H9 (cell line): ENCODE measurements at regions not wholly inside any gene's neighbourhood (a gene's known extent, or its start where the extent isn't known, plus 50 kb on each side); places are given as distances from the start of the nearest gene placed in this dataset.

Source experiments
- DNase-seq: peaks from one replicate; pipeline ENCODE4 v3.0.0-alpha.2; 2017
- H2AFZ ChIP-seq: one replicate; pipeline ENCODE4 v1.6.1; 2013; ENCODE audit warnings: mild to moderate bottlenecking, low read length, control low read depth, moderate library complexity
- H2AK5ac ChIP-seq: 2 replicates; pipeline ENCODE4 v1.6.1; 2013; ENCODE audit warnings: low read length, control low read depth, mixed read lengths; ENCODE audit not compliant: insufficient read length
- H2BK120ac ChIP-seq: one replicate; pipeline ENCODE4 v1.6.1; 2013; ENCODE audit warnings: low read depth, mild to moderate bottlenecking, low read length, control low read depth, inconsistent platforms; ENCODE audit not compliant: poor library complexity, severe bottlenecking
- H2BK12ac ChIP-seq: 2 replicates; pipeline ENCODE4 v1.6.1; 2013; ENCODE audit warnings: low read length, control low read depth, mixed read lengths, low read depth; ENCODE audit not compliant: insufficient read length
- H2BK15ac ChIP-seq: 2 replicates; pipeline ENCODE4 v1.6.1; 2013; ENCODE audit warnings: low read depth, low read length, control low read depth
- H2BK20ac ChIP-seq: one replicate; pipeline ENCODE4 v1.6.1; 2013; ENCODE audit warnings: low read depth, mild to moderate bottlenecking, low read length, control low read depth, inconsistent platforms; ENCODE audit not compliant: poor library complexity, severe bottlenecking
- H2BK5ac ChIP-seq: 2 replicates; pipeline ENCODE4 v1.6.1; 2013; ENCODE audit warnings: low read length, control low read depth, mixed read lengths; ENCODE audit not compliant: insufficient read length
- H3K14ac ChIP-seq: 2 replicates; pipeline ENCODE4 v1.6.1; 2013; ENCODE audit warnings: low read length, control low read depth; ENCODE audit not compliant: insufficient read depth
- H3K18ac ChIP-seq: 2 replicates; pipeline ENCODE4 v1.6.1; 2013; ENCODE audit warnings: low read depth, mild to moderate bottlenecking, mixed read lengths, low read length, control low read depth; ENCODE audit not compliant: insufficient read length
- H3K23ac ChIP-seq: 2 replicates; pipeline ENCODE4 v1.6.1; 2013; ENCODE audit warnings: low read length, control low read depth, mixed read lengths, low read depth; ENCODE audit not compliant: insufficient read length
- H3K23me2 ChIP-seq: 2 replicates; pipeline ENCODE4 v1.6.1; 2013; ENCODE audit warnings: low read depth, mild to moderate bottlenecking, mixed read lengths, low read length, control low read depth; ENCODE audit not compliant: insufficient read length, poor library complexity, severe bottlenecking
- H3K27ac ChIP-seq: 2 replicates; pipeline ENCODE4 v1.5.1; 2013; ENCODE audit warnings: low read length, control low read depth, mixed read lengths, low read depth; ENCODE audit not compliant: insufficient read length
- H3K27me3 ChIP-seq: 2 replicates; pipeline ENCODE4 v1.6.1; 2013; ENCODE audit warnings: low read length, control low read depth, inconsistent platforms; ENCODE audit not compliant: insufficient read depth
- H3K4ac ChIP-seq: 2 replicates; pipeline ENCODE4 v1.6.1; 2013; ENCODE audit warnings: low read depth, mild to moderate bottlenecking, control low read depth, inconsistent platforms, low read length, moderate library complexity
- H3K4me1 ChIP-seq: 2 replicates; pipeline ENCODE4 v1.6.1; 2013; ENCODE audit warnings: low read length, control low read depth, inconsistent platforms; ENCODE audit not compliant: insufficient read depth
- H3K4me2 ChIP-seq: 2 replicates; pipeline ENCODE4 v1.6.1; 2013; ENCODE audit warnings: low read length, control low read depth, mixed read lengths; ENCODE audit not compliant: insufficient read length, insufficient read depth
- H3K56ac ChIP-seq: 2 replicates; pipeline ENCODE4 v1.6.1; 2013; ENCODE audit warnings: low read depth, mild to moderate bottlenecking, mixed read lengths, low read length, control low read depth; ENCODE audit not compliant: insufficient read length
- H3K79me1 ChIP-seq: 2 replicates; pipeline ENCODE4 v1.6.1; 2013; ENCODE audit warnings: low read depth, mild to moderate bottlenecking, moderate library complexity, low read length, control low read depth, inconsistent platforms; ENCODE audit not compliant: insufficient read depth, poor library complexity, severe bottlenecking
- H3K79me2 ChIP-seq: 2 replicates; pipeline ENCODE4 v1.6.1; 2013; ENCODE audit warnings: low read length, control low read depth, inconsistent platforms; ENCODE audit not compliant: insufficient read depth
- H3K9ac ChIP-seq: 2 replicates; pipeline ENCODE4 v1.6.1; 2013; ENCODE audit warnings: low read length, control low read depth, mixed read lengths; ENCODE audit not compliant: insufficient read length; ENCODE audit errors: extremely low read depth
- H3K9me3 ChIP-seq: one replicate; pipeline ENCODE4 v1.6.1; 2013; ENCODE audit warnings: low read depth, low read length, inconsistent platforms; ENCODE audit not compliant: control insufficient read depth
- H3T11ph ChIP-seq: one replicate; pipeline ENCODE4 v1.6.1; 2013; ENCODE audit warnings: mild to moderate bottlenecking, low read length, control low read depth, inconsistent platforms
- H4K20me1 ChIP-seq: one replicate; pipeline ENCODE4 v1.6.1; 2013; ENCODE audit not compliant: control insufficient read depth, insufficient read length, insufficient read depth
- H4K5ac ChIP-seq: 2 replicates; pipeline ENCODE4 v1.6.1; 2013; ENCODE audit warnings: low read depth, mild to moderate bottlenecking, mixed read lengths, low read length, control low read depth; ENCODE audit not compliant: insufficient read length
- H4K8ac ChIP-seq: replicated peaks from 2 replicates; pipeline ENCODE4 v1.6.1; 2013; ENCODE audit warnings: low read length, control low read depth, mixed read lengths, low read depth; ENCODE audit not compliant: insufficient read length
- H4K91ac ChIP-seq: 2 replicates; pipeline ENCODE4 v1.6.1; 2013; ENCODE audit warnings: low read depth, mild to moderate bottlenecking, moderate library complexity, mixed read lengths, low read length, control low read depth; ENCODE audit not compliant: insufficient read length
- H3K27ac Mint-ChIP-seq, 3 experiments: 2 replicates in 2 of 3; 3 replicates in 1 of 3; pipeline ENCODE4 v1.8.0; 2020 to 2021; ENCODE audit warnings: mixed read lengths in 3 of 3, mild to moderate bottlenecking in 1 of 3, moderate library complexity in 1 of 3
- H3K27me3 Mint-ChIP-seq: 2 replicates; pipeline ENCODE4 v1.8.0; 2021; ENCODE audit warnings: low read depth, mild to moderate bottlenecking, moderate library complexity, mixed read lengths
- H3K36me3 Mint-ChIP-seq, 3 experiments: 2 replicates in 2 of 3; 3 replicates in 1 of 3; pipeline ENCODE4 v1.8.0; 2020 to 2021; ENCODE audit warnings: low read depth in 3 of 3, mixed read lengths in 3 of 3; ENCODE audit not compliant: insufficient read depth in 1 of 3
- H3K4me1 Mint-ChIP-seq, 2 experiments: 2 replicates each; pipeline ENCODE4 v1.8.0; 2020; ENCODE audit warnings: mixed read lengths in 2 of 2
- H3K4me3 Mint-ChIP-seq, 2 experiments: 2 replicates in 1 of 2; 3 replicates in 1 of 2; pipeline ENCODE4 v1.8.0; 2020 to 2021; ENCODE audit warnings: mild to moderate bottlenecking in 2 of 2, mixed read lengths in 2 of 2, moderate library complexity in 1 of 2
- H3K9me3 Mint-ChIP-seq, 2 experiments: 2 replicates in 1 of 2; 3 replicates in 1 of 2; pipeline ENCODE4 v1.8.0; 2020; ENCODE audit warnings: mild to moderate bottlenecking in 2 of 2, mixed read lengths in 2 of 2, moderate library complexity in 1 of 2
- CTCF ChIP-seq: fragments of 200-600 bp; sonication (generic); conservative IDR thresholded peaks from 3 replicates; pipeline ENCODE4 v1.8.0; 2021; ENCODE audit warnings: antibody characterized with exemption, mild to moderate bottlenecking
- WGBS: extraction: QIAGEN DNeasy Blood & Tissue Kit; methylation state at CpG from one replicate; pipeline ENCODE4 v1.1.7; 2013; ENCODE audit warnings: missing lambda C conversion rate, low lambda C conversion rate, mixed read lengths; ENCODE audit not compliant: insufficient read length; ENCODE audit errors: extremely low coverage; 5-methylcytosine and 5-hydroxymethylcytosine counted together

GRCh38 chr2:79393107-79393685 lies 119.7 kb upstream of the CTNNA2 start:
- H4K20me1 ChIP-seq, result no peaks in the 10 kb centered on the region
- H3K14ac ChIP-seq, result no peak overlapping the region
- H3K23ac ChIP-seq, result no peak overlapping the region
- H2BK120ac ChIP-seq, result no peak overlapping the region
- H3K4ac ChIP-seq, result no peak overlapping the region
- H2AFZ ChIP-seq, result no peak overlapping the region
- H4K8ac ChIP-seq, result no peak overlapping the region
- Mint-ChIP-seq H3K27ac (peak overlapping the region in 2 of 3 experiments; percentile 86 to 95; a peak in 3 of 7 replicates), H3K36me3 (no peaks in the 10 kb centered on the region), H3K4me3 (no peak overlapping the region), H3K27me3 (no peaks in the 10 kb centered on the region), H3K9me3 (no peaks in the 10 kb centered on the region), H3K4me1 (peaks cover 19 to 23% of the 10 kb centered on the region in 2 experiments)
- no peaks in the 10 kb centered on the region for H3K79me1 ChIP-seq
- no peaks in the 10 kb centered on the region for H3K79me2 ChIP-seq
- H3K23me2 ChIP-seq, result no peaks in the 10 kb centered on the region
- H3K18ac ChIP-seq, result no peak overlapping the region
- no peak for DNase-seq
- H3K27ac ChIP-seq, result no peak overlapping the region
- no peak overlapping the region for H2BK5ac ChIP-seq
- no peak overlapping the region for H3K9ac ChIP-seq
- H3K9me3 ChIP-seq, result no peaks in the 10 kb centered on the region
- H4K5ac ChIP-seq, result no peak overlapping the region
- no peak overlapping the region for H4K91ac ChIP-seq
- H3K4me1 ChIP-seq, result 0 out of 2 replicates have a peak, but pooled peaks cover 2% of the 10 kb centered on the region
- H3T11ph ChIP-seq, result no peak overlapping the region
- H2AK5ac ChIP-seq, result no peak overlapping the region
- no peak overlapping the region for H2BK15ac ChIP-seq
- H3K4me2 ChIP-seq, result no peak overlapping the region
- no peak overlapping the region for H2BK12ac ChIP-seq
- no peak overlapping the region for H2BK20ac ChIP-seq
- no peak overlapping the region for H3K56ac ChIP-seq
- H3K27me3 ChIP-seq, result no peaks in the 10 kb centered on the region
- WGBS, result no CpG with 5 or more reads among the region's 5 CpGs
- no peak for TF ChIP-seq CTCF
